ENCODE measurements at regions not wholly inside any gene's neighbourhood (a gene's known extent, or its start where the extent isn't known, plus 50 kb on each side); places are given as distances from the start of the nearest gene placed in this dataset.
A peak's percentile ranks its signal among the peaks of the same experiment; 100 is the strongest.

GRCh38 chr7:46547044-46547443 is 626.0 kb upstream of the IGFBP3 start:
- ATAC-seq (ENCODE audit: poor library complexity) (no peak), DNase-seq (no peak)
- intact Hi-C loops (cut with DNase I), result no loop called here

- DNase-seq (no peak), ATAC-seq (ENCODE audit: poor library complexity) (no peak)
- intact Hi-C loops (cut with DNase I), result no loop called here
Measured at GRCh38 chr7:46545790-46546189, 624.7 kb upstream of the IGFBP3 start.

GRCh38 chr7:46544396-46545008 is 623.4 kb upstream of the IGFBP3 start:
- intact Hi-C loops (cut with DNase I), result no loop called here
- ATAC-seq (ENCODE audit: poor library complexity), result no peak
- no peak for DNase-seq

- intact Hi-C loops (cut with DNase I), result no loop called here
- no peak for ATAC-seq (ENCODE audit: poor library complexity)
- no peak for DNase-seq
Measured at GRCh38 chr7:46542076-46542475, 621.0 kb upstream of the IGFBP3 start.

- ATAC-seq (ENCODE audit: poor library complexity), result peak; percentile 43
- no peak for DNase-seq
- intact Hi-C loops (cut with DNase I), result no loop called here
Measured at GRCh38 chr7:46539892-46540483, 618.9 kb upstream of the IGFBP3 start.

- no peak for ATAC-seq (ENCODE audit: poor library complexity)
- no peak for DNase-seq
Measured at GRCh38 chr7:46537191-46537905, 616.3 kb upstream of the IGFBP3 start.

GRCh38 chr7:46534664-46535588 is 613.9 kb upstream of the IGFBP3 start:
- DNase-seq, result no peak
- intact Hi-C loops (cut with DNase I), result no loop called here
- no peak for ATAC-seq (ENCODE audit: poor library complexity)

More at GRCh38 chr7:46537191-46537905, 616.3 kb upstream of the IGFBP3 start:
- intact Hi-C loops (cut with DNase I), result no loop called here

- DNase-seq (no peak), ATAC-seq (ENCODE audit: poor library complexity) (no peak)
- intact Hi-C loops (cut with DNase I), result no loop called here
Measured at GRCh38 chr7:46533946-46534345, 612.9 kb upstream of the IGFBP3 start.

GRCh38 chr7:46532571-46532970 is 611.5 kb upstream of the IGFBP3 start:
- DNase-seq (no peak), ATAC-seq (ENCODE audit: poor library complexity) (no peak)
- intact Hi-C loops (cut with DNase I), result no loop called here

- DNase-seq, result no peak
- ATAC-seq (ENCODE audit: poor library complexity), result no peak
- intact Hi-C loops (cut with DNase I), result no loop called here
Measured at GRCh38 chr7:46530081-46530750, 609.1 kb upstream of the IGFBP3 start.

- intact Hi-C loops (cut with DNase I), result no loop called here
- DNase-seq (no peak), ATAC-seq (ENCODE audit: poor library complexity) (no peak)
Measured at GRCh38 chr7:46527360-46527759, 606.3 kb upstream of the IGFBP3 start.

- no peak for ATAC-seq (ENCODE audit: poor library complexity)
- intact Hi-C loops (cut with DNase I), result no loop called here
- DNase-seq, result no peak
Measured at GRCh38 chr7:46525876-46526275, 604.8 kb upstream of the IGFBP3 start.

GRCh38 chr7:46524350-46524749 is 603.3 kb upstream of the IGFBP3 start:
- DNase-seq (no peak), ATAC-seq (ENCODE audit: poor library complexity) (no peak)
- intact Hi-C loops (cut with DNase I), result no loop called here

- DNase-seq (no peak), ATAC-seq (ENCODE audit: poor library complexity) (no peak)
- intact Hi-C loops (cut with DNase I), result no loop called here
Measured at GRCh38 chr7:46522354-46522906, 601.4 kb upstream of the IGFBP3 start.

- ATAC-seq (ENCODE audit: poor library complexity), result no peak
- intact Hi-C loops (cut with DNase I), result no loop called here
- DNase-seq, result no peak
Measured at GRCh38 chr7:46518713-46519112, 597.6 kb upstream of the IGFBP3 start.

GRCh38 chr7:46515844-46516590 is 594.9 kb upstream of the IGFBP3 start:
- DNase-seq (no peak), ATAC-seq (ENCODE audit: poor library complexity) (no peak)
- intact Hi-C loops (cut with DNase I), result no loop called here

- intact Hi-C loops (cut with DNase I), result no loop called here
- DNase-seq (no peak), ATAC-seq (ENCODE audit: poor library complexity) (no peak)
Measured at GRCh38 chr7:46513447-46513848, 592.4 kb upstream of the IGFBP3 start.

- intact Hi-C loops (cut with DNase I), result no loop called here
- ATAC-seq (ENCODE audit: poor library complexity) (no peak), DNase-seq (no peak)
Measured at GRCh38 chr7:46512891-46513413, 591.9 kb upstream of the IGFBP3 start.
